Inflammatory macrophage treated with lipopolysaccharide for 1 hour (primary cell): ENCODE measurements at regions not wholly inside any gene's neighbourhood (a gene's known extent, or its start where the extent isn't known, plus 50 kb on each side); places are given as distances from the start of the nearest gene placed in this dataset.

ENCODE experiments used
- DNase-seq, 2 donors: peaks; one replicate each; pipeline ENCODE4 v3.0.0-alpha.2; 2020 to 2022

DNA sequence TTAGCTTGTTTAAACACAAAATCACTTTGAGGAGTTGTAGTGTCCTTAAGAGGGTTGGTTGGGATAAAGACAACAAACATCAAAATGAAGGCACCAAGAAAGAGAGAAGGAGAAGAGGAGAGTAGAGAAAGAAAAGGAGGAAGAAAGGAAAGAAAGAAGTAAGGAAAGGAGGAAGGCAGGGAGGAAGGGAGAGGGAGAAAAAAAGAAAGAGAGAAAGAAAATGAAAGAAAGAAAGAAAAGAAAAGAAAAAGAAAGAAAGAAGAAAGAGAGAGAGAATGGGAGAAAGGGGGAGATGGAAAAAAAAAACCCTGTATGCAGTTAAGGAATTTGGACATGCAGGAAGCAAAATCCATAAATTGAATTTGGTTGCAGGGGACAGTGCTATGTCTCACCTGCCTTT is 635.4 kb upstream of the FZD8 start:
- DNase-seq = no peak

GRCh38 chr10:36271627-36272340 is 629.7 kb upstream of the FZD8 start:
- no peak for DNase-seq

DNA sequence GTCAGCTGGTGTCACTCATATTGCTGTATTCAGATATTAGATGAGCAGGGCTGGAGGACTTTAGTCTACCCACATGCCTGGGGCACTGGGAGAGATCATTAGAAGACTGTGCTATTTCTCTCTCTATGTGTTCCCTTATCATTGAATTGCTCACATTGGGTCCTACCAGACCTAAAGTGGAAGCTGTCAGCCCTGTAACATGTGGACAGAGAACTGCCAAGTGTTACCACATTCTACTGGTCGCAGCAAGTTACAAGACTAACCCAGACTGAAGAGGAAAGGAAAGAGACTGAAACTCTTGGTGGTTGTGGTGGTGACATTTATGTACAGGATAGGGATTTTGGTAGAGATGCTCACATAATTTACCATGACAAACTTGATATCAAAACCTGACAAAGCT is 627.1 kb upstream of the FZD8 start:
- DNase-seq = no peak

- DNase-seq = no peak
Measured at GRCh38 chr10:36266923-36267322, 624.8 kb upstream of the FZD8 start.

DNA sequence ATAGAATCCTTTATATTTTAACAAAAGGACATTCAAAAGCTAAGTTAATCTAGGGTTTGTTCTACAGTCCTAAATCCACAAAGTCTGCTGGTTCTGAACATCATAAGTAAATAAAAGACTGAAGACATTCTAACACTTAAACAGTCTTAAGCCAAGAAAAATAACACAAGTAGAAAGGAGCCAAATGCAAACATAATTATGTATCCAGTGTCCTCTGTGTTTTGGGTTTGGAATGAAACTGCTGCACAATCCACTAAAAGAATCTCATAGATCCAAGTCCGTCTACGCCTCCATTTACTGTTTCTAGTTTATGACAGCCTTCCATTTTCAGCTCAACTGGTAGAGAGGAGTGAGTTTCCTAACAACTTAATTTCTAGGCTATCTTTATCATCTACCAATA is 623.6 kb upstream of the FZD8 start:
- DNase-seq = no peak

DNA sequence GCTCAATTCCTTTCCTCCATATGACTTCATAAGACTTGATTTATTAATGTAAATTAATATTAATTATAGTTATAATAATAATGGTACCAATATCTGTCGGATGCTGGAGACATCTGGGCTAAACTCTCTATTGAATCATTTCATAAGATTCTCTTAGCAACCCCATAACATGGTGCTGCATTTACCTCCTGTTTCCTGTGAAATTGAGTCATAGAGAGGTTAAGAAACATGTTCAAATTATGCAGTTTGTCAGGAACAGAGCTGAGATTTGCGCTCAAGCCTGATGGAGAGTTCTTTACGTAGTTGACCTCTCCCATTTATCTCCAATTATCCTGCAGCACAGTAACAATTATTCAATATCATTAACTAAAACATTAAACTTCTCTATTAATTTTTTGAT is 621.8 kb upstream of the FZD8 start:
- DNase-seq = no peak

DNA sequence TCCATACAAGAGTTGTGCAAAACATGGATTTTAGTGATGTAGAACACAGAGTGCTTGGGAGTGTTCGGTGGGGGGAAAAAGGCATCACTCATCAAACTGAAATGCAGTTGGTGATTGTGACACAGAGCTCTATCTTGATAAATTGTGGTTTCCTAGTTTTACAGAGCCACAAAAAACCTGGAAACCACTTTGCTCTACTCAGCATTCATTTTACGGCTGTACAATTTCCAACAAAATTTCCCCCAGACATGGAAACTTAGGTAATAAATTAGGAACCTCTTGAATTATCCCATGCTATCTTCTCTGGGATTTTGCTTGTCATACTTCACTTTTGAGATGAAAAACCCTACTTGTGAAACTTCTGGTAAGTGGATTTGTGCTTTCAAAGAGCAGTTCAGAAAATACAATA is 614.9 kb upstream of the FZD8 start:
- DNase-seq = no peak

DNA sequence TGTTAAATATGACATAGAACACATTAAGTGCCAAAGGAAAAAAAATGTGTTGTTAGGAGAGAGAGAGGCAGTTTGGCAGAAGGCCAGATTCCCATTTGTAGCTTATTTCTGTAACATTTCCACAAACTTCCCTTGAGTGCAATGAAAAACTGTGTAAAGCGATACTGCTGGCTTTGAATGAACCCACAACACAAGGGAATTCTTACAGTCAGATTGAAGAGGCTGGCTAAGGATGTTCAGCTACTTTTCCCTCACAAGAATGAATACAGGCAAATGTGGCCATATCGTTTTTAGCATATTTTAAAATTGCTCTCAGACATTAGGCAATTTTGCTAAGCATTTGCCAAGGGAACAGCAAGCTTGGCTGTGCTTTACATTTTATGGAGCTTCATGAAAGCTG is 614.1 kb upstream of the FZD8 start:
- no peak for DNase-seq

- no peak for DNase-seq
Measured at GRCh38 chr10:36254199-36254598, 612.1 kb upstream of the FZD8 start.

DNA sequence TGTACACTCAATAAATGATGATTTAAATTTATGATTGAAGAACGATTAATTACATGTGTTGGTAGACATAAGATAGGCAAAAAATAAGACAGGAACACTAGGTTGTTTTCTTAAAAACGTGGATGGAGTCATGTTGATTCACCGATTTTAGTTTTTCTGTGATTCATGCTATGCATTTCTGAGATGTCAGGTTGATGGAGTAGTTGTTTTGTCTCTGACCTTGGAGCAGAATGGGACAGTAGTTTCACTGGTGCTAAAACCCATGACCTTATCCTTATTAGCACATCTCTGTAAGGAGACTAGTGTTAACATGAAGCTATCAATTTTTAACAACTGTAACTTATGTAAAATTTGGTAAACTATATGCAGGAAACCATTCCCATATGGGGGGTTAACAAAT is 611.6 kb upstream of the FZD8 start:
- no peak for DNase-seq

- no peak for DNase-seq
Measured at GRCh38 chr10:36251068-36251467, 609.0 kb upstream of the FZD8 start.

- DNase-seq = no peak
Measured at GRCh38 chr10:36248304-36248981, 606.3 kb upstream of the FZD8 start.

GRCh38 chr10:36247478-36247877 is 605.4 kb upstream of the FZD8 start:
- DNase-seq = no peak

- no peak for DNase-seq
Measured at GRCh38 chr10:36236931-36237330, 594.8 kb upstream of the FZD8 start.

- no peak for DNase-seq
Measured at GRCh38 chr10:36236341-36236740, 594.2 kb upstream of the FZD8 start.

GRCh38 chr10:36232935-36233334 is 590.8 kb upstream of the FZD8 start:
- no peak for DNase-seq

GRCh38 chr10:36224431-36224985 is 582.4 kb upstream of the FZD8 start:
- no peak for DNase-seq

GRCh38 chr10:36221101-36221500 is 579.0 kb upstream of the FZD8 start:
- DNase-seq = no peak

DNA sequence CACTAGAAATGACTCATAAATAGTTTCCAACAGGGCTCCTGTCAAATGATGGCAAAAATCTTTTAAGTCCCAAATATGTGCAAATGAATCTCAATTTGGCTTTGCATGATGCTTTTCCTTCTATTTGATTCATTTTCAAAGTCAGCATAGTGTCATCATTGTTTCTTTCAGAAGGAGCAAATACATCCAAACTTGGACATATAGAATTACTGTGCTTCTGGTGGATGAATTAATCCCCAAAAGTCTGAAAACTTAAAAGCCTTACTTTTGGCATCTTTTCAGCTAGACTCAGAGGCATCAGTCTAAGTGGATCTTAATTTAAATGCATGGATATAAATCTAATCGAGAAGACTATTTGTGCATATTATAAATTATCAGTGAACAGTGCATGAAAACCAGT is 578.1 kb upstream of the FZD8 start:
- no peak for DNase-seq

DNA sequence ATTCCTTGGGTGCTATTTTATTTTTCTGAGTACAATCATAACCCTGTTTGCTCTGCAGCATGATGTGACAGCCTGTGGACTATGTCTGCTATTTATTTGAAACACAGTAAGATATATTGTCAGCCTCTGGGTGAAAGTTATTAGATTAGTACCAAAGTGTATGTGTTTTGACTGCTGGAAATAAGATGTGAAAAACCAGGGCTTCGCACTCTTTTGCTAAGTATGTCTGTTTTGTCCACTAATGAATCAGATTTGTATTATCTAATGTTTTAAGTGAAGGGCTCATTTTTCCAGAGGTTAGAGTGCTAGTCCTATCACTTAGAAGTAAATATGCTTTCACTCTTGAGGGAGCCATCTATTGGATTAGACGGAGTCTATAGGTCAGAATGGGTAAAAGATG is 569.8 kb upstream of the FZD8 start:
- no peak for DNase-seq

- DNase-seq = no peak
Measured at GRCh38 chr10:36209480-36209879, 567.4 kb upstream of the FZD8 start.

DNA sequence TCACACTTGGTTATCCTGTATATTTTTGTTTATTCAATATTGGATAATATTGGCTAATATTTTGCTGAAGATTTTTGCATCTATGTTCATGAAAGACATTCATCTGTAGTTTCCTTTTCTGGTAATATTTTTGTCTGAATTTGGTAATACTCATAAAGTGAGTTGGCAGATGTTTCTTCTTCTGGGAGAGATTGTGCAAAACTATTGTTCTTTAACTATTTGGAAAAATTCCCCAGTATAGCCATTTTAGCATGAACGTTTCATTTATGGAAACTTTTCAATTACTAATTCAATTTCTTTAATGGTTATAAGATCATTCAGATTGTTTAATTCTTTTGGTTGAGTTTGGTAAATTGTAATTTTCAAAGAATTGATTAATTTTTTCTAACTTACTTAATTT is 560.8 kb upstream of the FZD8 start:
- DNase-seq = no peak

DNA sequence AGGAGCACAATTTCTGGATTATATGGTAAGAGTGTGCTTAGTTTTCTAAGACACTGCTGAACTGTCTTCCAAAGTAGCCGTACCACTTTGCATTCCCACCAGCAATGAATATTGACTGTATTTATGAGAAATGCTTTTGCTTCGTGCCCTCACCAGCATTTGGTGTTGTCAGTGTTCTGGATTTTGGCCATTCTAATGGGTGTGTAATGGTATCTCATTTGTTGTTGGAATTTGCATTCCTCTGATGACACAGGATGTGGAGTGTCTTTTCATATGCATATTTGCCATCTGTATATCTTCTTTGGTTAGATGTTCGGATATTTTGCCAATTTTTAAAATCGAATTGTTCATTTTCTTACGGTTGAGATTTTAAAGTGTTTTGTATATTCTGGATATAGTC is 558.5 kb upstream of the FZD8 start:
- no peak for DNase-seq

- no peak for DNase-seq
Measured at GRCh38 chr10:36198322-36198721, 556.2 kb upstream of the FZD8 start.

DNA sequence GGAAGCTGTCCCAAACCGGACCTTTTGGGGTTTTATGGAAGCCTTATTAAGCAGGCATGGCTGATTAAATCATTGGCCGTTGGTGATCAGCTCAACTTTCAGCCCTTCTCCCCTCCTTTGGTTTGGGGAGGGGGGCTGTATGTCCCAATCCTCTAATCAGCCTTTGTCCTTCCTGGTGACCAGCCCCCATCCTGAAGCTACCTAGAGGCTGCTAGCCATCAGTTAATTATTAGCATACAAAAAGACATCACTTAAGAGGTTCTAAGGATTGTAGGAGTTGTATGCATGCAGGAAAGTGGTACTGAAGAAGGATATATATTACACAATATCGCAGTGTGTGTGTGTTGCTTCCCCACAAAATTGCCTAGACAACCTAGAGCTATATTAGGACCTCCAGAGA is 553.3 kb upstream of the FZD8 start:
- DNase-seq = no peak
